ENCODE measurements at regions not wholly inside any gene's neighbourhood (a gene's known extent, or its start where the extent isn't known, plus 50 kb on each side); places are given as distances from the start of the nearest gene placed in this dataset.
"Not testable (repeated sequence)": the region's sequence is repeated elsewhere in the genome, so short reads cannot be mapped to it uniquely, and the experiment has no call there.

DNA sequence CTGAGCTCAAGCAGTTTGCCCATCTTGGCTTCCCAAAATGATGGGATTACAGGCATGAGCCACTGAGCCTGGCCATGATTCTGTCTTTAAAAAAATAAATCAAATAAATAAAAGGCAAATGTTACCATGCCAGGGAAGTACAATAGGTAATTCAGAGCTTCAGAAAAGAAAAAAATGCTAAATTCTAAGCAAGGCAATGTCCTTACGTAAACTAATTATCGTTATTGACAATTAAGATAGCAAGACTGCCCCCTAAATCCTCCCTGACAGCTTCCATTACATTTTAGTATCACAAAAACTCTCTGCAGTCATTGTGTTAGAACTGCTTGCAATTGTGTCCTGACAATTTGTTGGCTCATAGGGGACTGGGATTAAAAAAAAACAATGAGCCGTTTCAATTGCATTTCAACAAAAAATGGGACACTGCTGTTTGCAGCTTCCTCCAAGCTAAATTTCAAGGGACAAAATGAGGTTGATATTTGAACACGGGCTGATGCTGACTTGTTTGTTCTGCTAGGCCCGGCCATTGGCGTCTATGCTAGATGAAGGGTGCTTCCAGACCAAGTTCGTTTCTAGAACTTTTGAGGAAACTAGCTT is 88.9 kb downstream of the MOGAT1 start:
- Histone ChIP-seq H3K27me3 (ENCODE audit: control insufficient read depth, insufficient read depth, low read length) (peaks cover 2% of the 10 kb centered on the region), H3K4me3 (ENCODE audit: low read length) (no peak overlapping the region), H3K36me3 (ENCODE audit: control insufficient read depth, insufficient read depth, low read length) (no peaks in the 10 kb centered on the region), H3K4me1 (ENCODE audit: control insufficient read depth, insufficient read depth, low read length) (no peaks in the 10 kb centered on the region), H3K9me3 (ENCODE audit: control insufficient read depth, insufficient read depth, low read length) (no peaks in the 10 kb centered on the region), H3K27ac (ENCODE audit: low read length) (no peak overlapping the region)
- peaks cover 0 to 5% of the 10 kb centered on the region in 2 donors for H3K4me1 Mint-ChIP-seq
- ATAC-seq (no peak), DNase-seq (no peak)
- TF ChIP-seq, protein P1, sequence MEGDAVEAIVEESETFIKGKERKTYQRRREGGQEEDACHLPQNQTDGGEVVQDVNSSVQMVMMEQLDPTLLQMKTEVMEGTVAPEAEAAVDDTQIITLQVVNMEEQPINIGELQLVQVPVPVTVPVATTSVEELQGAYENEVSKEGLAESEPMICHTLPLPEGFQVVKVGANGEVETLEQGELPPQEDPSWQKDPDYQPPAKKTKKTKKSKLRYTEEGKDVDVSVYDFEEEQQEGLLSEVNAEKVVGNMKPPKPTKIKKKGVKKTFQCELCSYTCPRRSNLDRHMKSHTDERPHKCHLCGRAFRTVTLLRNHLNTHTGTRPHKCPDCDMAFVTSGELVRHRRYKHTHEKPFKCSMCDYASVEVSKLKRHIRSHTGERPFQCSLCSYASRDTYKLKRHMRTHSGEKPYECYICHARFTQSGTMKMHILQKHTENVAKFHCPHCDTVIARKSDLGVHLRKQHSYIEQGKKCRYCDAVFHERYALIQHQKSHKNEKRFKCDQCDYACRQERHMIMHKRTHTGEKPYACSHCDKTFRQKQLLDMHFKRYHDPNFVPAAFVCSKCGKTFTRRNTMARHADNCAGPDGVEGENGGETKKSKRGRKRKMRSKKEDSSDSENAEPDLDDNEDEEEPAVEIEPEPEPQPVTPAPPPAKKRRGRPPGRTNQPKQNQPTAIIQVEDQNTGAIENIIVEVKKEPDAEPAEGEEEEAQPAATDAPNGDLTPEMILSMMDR (IDR thresholded peaks at IDR 0.05) = no peak
- no peaks in the 10 kb centered on the region for H3K9me3 Mint-ChIP-seq
- no peak overlapping the region for H3K27ac Mint-ChIP-seq
- WGBS (ENCODE audit: insufficient coverage) = 86% methylated on average over 7 of the region's 7 CpGs
- intact Hi-C loops (cut with micrococcal nuclease) = no loop called here
- H3K27me3 Mint-ChIP-seq (ENCODE audit: low read depth in 2 of 2) = peaks cover 0 to 4% of the 10 kb centered on the region in 2 donors
- H3K4me3 Mint-ChIP-seq = no peak overlapping the region
- H3K36me3 Mint-ChIP-seq = no peaks in the 10 kb centered on the region

DNA sequence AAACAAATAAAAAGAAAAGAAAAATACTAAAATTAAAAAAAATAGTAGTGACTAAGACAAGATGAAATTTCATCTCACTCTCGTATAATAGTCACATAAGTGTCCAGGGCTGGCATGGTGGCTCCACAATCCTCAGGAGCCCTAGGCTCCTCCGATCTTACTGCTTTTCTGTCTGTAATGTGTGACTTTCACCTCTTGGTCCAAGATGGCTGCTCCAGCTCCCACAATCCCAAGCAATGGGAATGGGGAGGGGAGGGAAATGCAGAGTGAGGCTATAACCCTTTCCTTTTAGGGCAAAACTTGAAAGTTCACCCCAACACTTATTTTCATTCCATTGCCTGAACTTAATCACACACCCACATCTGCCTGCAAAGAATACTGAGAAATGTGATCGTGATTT is 90.4 kb downstream of the MOGAT1 start:
- Mint-ChIP-seq H3K4me1 (no peaks in the 10 kb centered on the region), H3K36me3 (no peaks in the 10 kb centered on the region)
- no peaks in the 10 kb centered on the region for H3K9me3 ChIP-seq (ENCODE audit: control insufficient read depth, insufficient read depth, low read length)

DNA sequence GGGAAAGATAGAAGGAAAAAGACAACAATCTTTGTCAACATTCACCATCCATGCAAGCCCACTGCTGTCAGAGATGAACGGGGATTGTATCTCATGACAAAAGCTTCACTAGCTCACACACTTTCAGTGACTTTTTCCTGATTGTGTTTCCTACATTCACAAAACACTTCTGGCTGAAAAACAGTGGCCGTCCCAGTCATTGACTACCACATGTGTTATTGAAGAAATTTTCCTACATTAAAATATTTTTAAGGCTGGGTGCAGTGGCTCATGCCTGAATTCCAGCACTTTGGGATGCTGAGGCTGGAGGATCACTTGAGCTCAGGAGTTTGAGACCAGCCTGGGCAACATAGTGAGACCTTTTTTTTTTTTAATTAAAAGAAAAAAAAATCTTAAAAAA is 90.9 kb downstream of the MOGAT1 start:
- Histone ChIP-seq H3K9me3 (ENCODE audit: control insufficient read depth, insufficient read depth, low read length) (no peaks in the 10 kb centered on the region), H3K4me1 (ENCODE audit: control insufficient read depth, insufficient read depth, low read length) (no peaks in the 10 kb centered on the region), H3K27me3 (ENCODE audit: control insufficient read depth, insufficient read depth, low read length) (peaks cover 2% of the 10 kb centered on the region), H3K36me3 (ENCODE audit: control insufficient read depth, insufficient read depth, low read length) (no peaks in the 10 kb centered on the region), H3K4me3 (ENCODE audit: low read length) (no peak overlapping the region), H3K27ac (ENCODE audit: low read length) (no peak overlapping the region)
- TF ChIP-seq, protein P1 (IDR thresholded peaks at IDR 0.05) = no peak
- no peaks in the 10 kb centered on the region for H3K36me3 Mint-ChIP-seq
- intact Hi-C loops (cut with micrococcal nuclease) = no loop called here
- ATAC-seq = no peak
- H3K27me3 Mint-ChIP-seq (ENCODE audit: low read depth in 2 of 2) = peaks cover 0 to 4% of the 10 kb centered on the region in 2 donors
- no peak overlapping the region for H3K4me3 Mint-ChIP-seq
- WGBS (ENCODE audit: insufficient coverage) = 50% methylated on average over 2 of the region's 2 CpGs
- no peak overlapping the region for H3K27ac Mint-ChIP-seq
- no peaks in the 10 kb centered on the region for H3K9me3 Mint-ChIP-seq
- no peak for DNase-seq
- H3K4me1 Mint-ChIP-seq = no peaks in the 10 kb centered on the region

More for the DNA sequence above, 90.4 kb downstream of the MOGAT1 start:
- Histone ChIP-seq H3K4me1 (ENCODE audit: control insufficient read depth, insufficient read depth, low read length) (no peaks in the 10 kb centered on the region), H3K4me3 (ENCODE audit: low read length) (no peak overlapping the region), H3K27me3 (ENCODE audit: control insufficient read depth, insufficient read depth, low read length) (peaks cover 2% of the 10 kb centered on the region), H3K27ac (ENCODE audit: low read length) (no peak overlapping the region), H3K36me3 (ENCODE audit: control insufficient read depth, insufficient read depth, low read length) (no peaks in the 10 kb centered on the region)
- H3K9me3 Mint-ChIP-seq = no peaks in the 10 kb centered on the region
- H3K27ac Mint-ChIP-seq = no peak overlapping the region
- intact Hi-C loops (cut with micrococcal nuclease) = no loop called here
- peaks cover 0 to 4% of the 10 kb centered on the region in 2 donors for H3K27me3 Mint-ChIP-seq (ENCODE audit: low read depth in 2 of 2)
- TF ChIP-seq, protein P1 (IDR thresholded peaks at IDR 0.05) = no peak
- DNase-seq = no peak
- no peak overlapping the region for H3K4me3 Mint-ChIP-seq
- WGBS (ENCODE audit: insufficient coverage) = 96% methylated on average over 2 of the region's 3 CpGs
- no peak for ATAC-seq

DNA sequence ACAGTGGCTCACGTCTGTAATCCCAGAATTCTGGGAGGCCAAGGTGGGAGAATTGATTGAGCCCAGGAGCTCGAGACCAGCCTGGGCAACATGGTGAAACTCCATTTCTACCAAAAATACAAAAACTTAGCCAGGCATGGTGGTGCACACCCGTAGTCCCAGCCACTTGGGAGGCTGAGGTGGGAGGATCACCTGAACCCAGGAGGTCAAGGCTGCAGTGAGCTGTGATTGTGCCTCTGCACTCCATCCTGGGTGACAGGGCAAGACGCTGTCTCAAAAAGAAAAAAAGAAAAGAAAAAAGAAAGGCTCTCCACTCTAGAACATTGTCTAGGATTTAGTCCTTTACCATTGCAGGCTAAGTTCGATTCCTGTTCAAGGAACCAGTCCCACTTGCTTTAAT is 94.4 kb downstream of the MOGAT1 start:
- H3K27me3 ChIP-seq (ENCODE audit: control insufficient read depth, insufficient read depth, low read length); H3K36me3 ChIP-seq (ENCODE audit: control insufficient read depth, insufficient read depth, low read length); H3K4me1 Mint-ChIP-seq; H3K9me3 Mint-ChIP-seq; H3K4me3 ChIP-seq (ENCODE audit: low read length); H3K36me3 Mint-ChIP-seq; H3K27ac Mint-ChIP-seq; H3K4me3 Mint-ChIP-seq; H3K27me3 Mint-ChIP-seq (ENCODE audit: low read depth in 2 of 2); H3K27ac ChIP-seq (ENCODE audit: low read length); H3K9me3 ChIP-seq (ENCODE audit: control insufficient read depth, insufficient read depth, low read length); H3K4me1 ChIP-seq (ENCODE audit: control insufficient read depth, insufficient read depth, low read length); intact Hi-C loops (cut with micrococcal nuclease); DNase-seq; ATAC-seq: not testable (repeated sequence)
- 83% methylated on average over 5 of the region's 5 CpGs for WGBS (ENCODE audit: insufficient coverage)

DNA sequence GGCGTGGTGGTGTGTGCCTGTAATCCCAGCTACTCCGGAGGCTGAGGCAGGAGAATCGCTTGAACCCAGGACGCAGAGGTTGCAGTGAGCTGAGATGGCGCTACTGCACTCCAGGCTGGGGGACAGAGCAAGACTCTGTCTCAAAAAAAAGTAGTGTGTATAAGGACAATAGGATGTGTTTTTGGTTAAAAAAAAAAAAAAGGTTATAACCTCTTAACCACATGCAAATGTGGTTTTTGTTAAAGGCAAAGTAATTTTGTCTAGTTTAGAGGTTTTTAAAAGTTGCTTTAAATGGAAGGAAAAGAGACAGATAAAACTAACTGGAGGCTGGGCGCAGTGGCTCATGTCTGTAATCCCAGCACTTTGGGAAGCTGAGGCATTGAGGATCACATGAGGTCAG is 92.8 kb upstream of the ACSL3 start:
- H3K4me3 ChIP-seq (ENCODE audit: low read length); H3K27me3 Mint-ChIP-seq (ENCODE audit: low read depth in 2 of 2); H3K4me1 ChIP-seq (ENCODE audit: control insufficient read depth, insufficient read depth, low read length); intact Hi-C loops (cut with micrococcal nuclease); H3K4me3 Mint-ChIP-seq; H3K4me1 Mint-ChIP-seq; H3K36me3 ChIP-seq (ENCODE audit: control insufficient read depth, insufficient read depth, low read length); H3K36me3 Mint-ChIP-seq; H3K27ac Mint-ChIP-seq; H3K27ac ChIP-seq (ENCODE audit: low read length); ATAC-seq; DNase-seq; H3K27me3 ChIP-seq (ENCODE audit: control insufficient read depth, insufficient read depth, low read length); H3K9me3 Mint-ChIP-seq; H3K9me3 ChIP-seq (ENCODE audit: control insufficient read depth, insufficient read depth, low read length): not testable (repeated sequence)
- WGBS (ENCODE audit: insufficient coverage) = 57% methylated on average over 6 of the region's 6 CpGs

Measured in natural killer cell (primary cell).